Heart left ventricle (tissue), 13 donors: ENCODE measurements at regions not wholly inside any gene's neighbourhood (a gene's known extent, or its start where the extent isn't known, plus 50 kb on each side); places are given as distances from the start of the nearest gene placed in this dataset.

Experiments used
- CTCF ChIP-seq, 12 donors: fragments of 200-600 bp; sonication (generic) in 4 of 12; IDR thresholded peaks; one replicate each; pipeline versions ENCODE4 v1.5.0 to v1.8.0; 2018 to 2022; ENCODE audit warnings: antibody characterized with exemption in 12 of 12, mild to moderate bottlenecking in 5 of 12
- POLR2A ChIP-seq, 2 donors: fragments of 450-650 bp; IDR thresholded peaks; one replicate each; pipeline ENCODE4 v1.6.1; 2017; ENCODE audit warnings: antibody characterized with exemption in 2 of 2, mild to moderate bottlenecking in 2 of 2, moderate library complexity in 2 of 2
- donor health status: ischemic (EF 13 %, LVEDD 7.1; RV severe dilation, severe dysfunction).
- donor health status: DM: no; HTN: yes; CAD: no.
- donor health status: DM: no; HTN: no; CAD: no.
- donor health status: ischemic (EF 25% LVEDD 6.9; RV normal size, moderate dysfunction).
- donor health status: ischemic (EF 25% LVEDD 5.7; RV mildly dilated, moderate dysfunction).
- donor health status: ischemic (EF 35%, LVEDD 5.7; RV mildly dilated, moderate dysfunction).
- donor health status: nonischemic (EF 11% LVEDD 7.7; RV severe dilation, severe dysfunction).
- donor health status: DM: yes; HTN: yes; CAD: no.
- donor health status: PGD.
- donor health status: ischemic (EF 29% LVEDD 5.4; RV normal size, mild dysfunction).
- donor health status: nonischemic (EF 23%, LVEDD 6.1; RV moderate dilation, normal function).

- TF ChIP-seq POLR2A (IDR thresholded peaks at IDR 0.05), result no peak
- no peak for TF ChIP-seq CTCF (IDR thresholded peaks at IDR 0.05)
These were observed 237.8 kb downstream of the LTN1 start for GRCh38 chr21:28754862-28755261.
